PC-9 (cell line): ENCODE measurements at regions not wholly inside any gene's neighbourhood (a gene's known extent, or its start where the extent isn't known, plus 50 kb on each side); places are given as distances from the start of the nearest gene placed in this dataset.

Experiments
- BruUV-seq: library from RNA; stranded (reverse); fragments of 400-500 nt; replicated peaks from 2 replicates; lab custom pipeline; 2021; lab: Mats Ljungman, UMichigan
- CTCF ChIA-PET: fragments of 300-600 bp; sonication (Branson Sonifier 250); formaldehyde crosslinking; loops from one replicate; lab custom pipeline; 2022; ENCODE audit warnings: antibody characterized with exemption; lab: Charles Lee
- POLR2A ChIA-PET: fragments of 300-600 bp; sonication (Branson Sonifier 250); formaldehyde crosslinking; loops from one replicate; lab custom pipeline; 2022; ENCODE audit warnings: antibody characterized with exemption; ENCODE audit not compliant: unreplicated experiment; lab: Charles Lee
- DNase-seq, 2 experiments: peaks; one replicate each; pipeline versions ENCODE4 v3.0.0 to v3.0.0-alpha.2; 2015 to 2022; ENCODE audit warnings: mixed read lengths in 1 of 2
- H2AFZ ChIP-seq: fragments of 200-600 bp; sonication (generic); 2 replicates; pipeline ENCODE4 v1.8.1; 2017; ENCODE audit warnings: antibody characterized with exemption
- H3F3A ChIP-seq: fragments of 200-600 bp; sonication (generic); 2 replicates; pipeline ENCODE4 v1.8.1; 2017; ENCODE audit warnings: antibody characterized with exemption, mild to moderate bottlenecking, low read depth; ENCODE audit not compliant: insufficient read depth
- H3K27ac ChIP-seq: fragments of 200-600 bp; sonication (generic); 2 replicates; pipeline ENCODE4 v1.6.1; 2016; ENCODE audit warnings: mixed run types
- H3K27me3 ChIP-seq: fragments of 200-600 bp; sonication (generic); 2 replicates; pipeline ENCODE4 v1.6.1; 2016; ENCODE audit warnings: low read depth, mixed run types; ENCODE audit not compliant: insufficient read depth
- H3K36me3 ChIP-seq: fragments of 200-600 bp; sonication (generic); 2 replicates; pipeline ENCODE4 v1.6.1; 2016; ENCODE audit warnings: low read depth, mixed run types
- H3K4me1 ChIP-seq: fragments of 200-600 bp; sonication (generic); replicated peaks from 2 replicates; pipeline ENCODE4 v1.6.1; 2016; ENCODE audit warnings: mixed run types; ENCODE audit not compliant: insufficient read depth
- H3K4me2 ChIP-seq: fragments of 200-600 bp; sonication (generic); 2 replicates; pipeline ENCODE4 v1.6.1; 2017; ENCODE audit warnings: mixed run types
- H3K4me3 ChIP-seq: fragments of 200-600 bp; sonication (generic); 2 replicates; pipeline ENCODE4 v1.6.1; 2016; ENCODE audit warnings: mixed run types
- H3K79me2 ChIP-seq: fragments of 200-600 bp; sonication (generic); 2 replicates; pipeline ENCODE4 v1.6.1; 2017; ENCODE audit warnings: low read depth, mixed run types
- H3K9me2 ChIP-seq: fragments of 200-600 bp; sonication (generic); 2 replicates; pipeline ENCODE4 v1.8.1; 2017; ENCODE audit warnings: mild to moderate bottlenecking; ENCODE audit not compliant: insufficient read depth
- H3K9me3 ChIP-seq: fragments of 200-600 bp; sonication (generic); 2 replicates; pipeline ENCODE4 v1.8.1; 2016; ENCODE audit warnings: low read depth; ENCODE audit not compliant: insufficient read depth
- H4K20me1 ChIP-seq: fragments of 200-600 bp; sonication (generic); 2 replicates; pipeline ENCODE4 v1.8.1; 2017; ENCODE audit not compliant: insufficient read depth
- CTCF ChIP-seq: fragments of 200-600 bp; sonication (generic); conservative IDR thresholded peaks from 2 replicates; pipeline ENCODE4 v1.6.1; 2017; ENCODE audit warnings: mixed run types, antibody characterized with exemption, mild to moderate bottlenecking, moderate library complexity
- EZH2 ChIP-seq: fragments of 200-600 bp; sonication (generic); IDR thresholded peaks from 2 replicates; pipeline ENCODE4 v1.8.0; 2017; ENCODE audit warnings: antibody characterized with exemption, low read depth
- intact Hi-C: fragments of 100-400 bp; cut with micrococcal nuclease; formaldehyde crosslinking; loops from one replicate; pipeline ENCODE4 v1.10.0; 2022; ENCODE audit not compliant: unreplicated experiment

- no peak for TF ChIP-seq CTCF
- no peak for TF ChIP-seq EZH2
These were observed 80.0 kb upstream of the CHST15 start for GRCh38 chr10:124173298-124173900.

GRCh38 chr10:124172181-124172916, 79.0 kb upstream of the CHST15 start:
- no peaks in the 10 kb centered on the region for H3K9me2 ChIP-seq
- H3K27ac ChIP-seq: no peak overlapping the region
- H2AFZ ChIP-seq: no peak overlapping the region
- no peaks in the 10 kb centered on the region for H3K79me2 ChIP-seq
- H3K27me3 ChIP-seq: no peaks in the 10 kb centered on the region
- no peak overlapping the region for H3K4me2 ChIP-seq
- no peaks in the 10 kb centered on the region for H3K4me1 ChIP-seq
- no peak overlapping the region for H3K4me3 ChIP-seq
- ChIA-PET POLR2A (interaction anchor here (0.5 kb wide), 1 partner anchor 8 kb away, joined by 3 read pairs; no protein-coding TSS in a partner anchor), CTCF (no interaction called here)
- TF ChIP-seq EZH2 (no peak), CTCF (no peak)
- no peak for DNase-seq
- no peaks in the 10 kb centered on the region for H3K9me3 ChIP-seq
- BruUV-seq: no TSS peak
- no peaks in the 10 kb centered on the region for H3K36me3 ChIP-seq
- intact Hi-C loops: no loop called here
- H4K20me1 ChIP-seq: no peaks in the 10 kb centered on the region
- H3F3A ChIP-seq: no peaks in the 10 kb centered on the region

More at GRCh38 chr10:124173298-124173900, 80.0 kb upstream of the CHST15 start:
- DNase-seq: no peak
- Histone ChIP-seq H3K36me3 (no peaks in the 10 kb centered on the region), H3K4me3 (no peak overlapping the region), H3K4me1 (no peaks in the 10 kb centered on the region), H3K27me3 (no peaks in the 10 kb centered on the region), H3K9me3 (no peaks in the 10 kb centered on the region), H3K79me2 (no peaks in the 10 kb centered on the region), H4K20me1 (no peaks in the 10 kb centered on the region), H3K9me2 (no peaks in the 10 kb centered on the region), H2AFZ (no peak overlapping the region), H3K4me2 (no peak overlapping the region), H3K27ac (no peak overlapping the region), H3F3A (no peaks in the 10 kb centered on the region)
- intact Hi-C loops: no loop called here
- no TSS peak for BruUV-seq
- ChIA-PET CTCF (no interaction called here), POLR2A (interaction anchor here (0.5 kb wide), 1 partner anchor 10 kb away, joined by 3 read pairs; no protein-coding TSS in a partner anchor)

- no peak for DNase-seq
- Histone ChIP-seq H3K9me3 (no peaks in the 10 kb centered on the region), H3K4me3 (no peak overlapping the region), H3K36me3 (no peaks in the 10 kb centered on the region), H3K4me2 (no peak overlapping the region), H3K79me2 (no peaks in the 10 kb centered on the region), H2AFZ (no peak overlapping the region), H3K4me1 (no peaks in the 10 kb centered on the region), H3K9me2 (no peaks in the 10 kb centered on the region), H3K27me3 (no peaks in the 10 kb centered on the region), H3K27ac (no peak overlapping the region), H4K20me1 (no peaks in the 10 kb centered on the region), H3F3A (no peaks in the 10 kb centered on the region)
- ChIA-PET CTCF (no interaction called here), POLR2A (no interaction called here)
- intact Hi-C loops: no loop called here
- TF ChIP-seq CTCF (no peak), EZH2 (no peak)
- BruUV-seq: no TSS peak
These were observed 78.2 kb upstream of the CHST15 start for GRCh38 chr10:124171561-124171960.
